Astrocyte (in vitro differentiated cells and primary cell): ENCODE measurements at regions not wholly inside any gene's neighbourhood (a gene's known extent, or its start where the extent isn't known, plus 50 kb on each side); places are given as distances from the start of the nearest gene placed in this dataset.

ENCODE experiments used
- EZH2 ChIP-seq: IDR thresholded peaks from 2 replicates; pipeline ENCODE4 v1.6.1; 2012; ENCODE audit warnings: mild to moderate bottlenecking, low read length, inconsistent platforms; ENCODE audit not compliant: insufficient read depth
- TF ChIP-seq, protein P1 (sequence below): IDR thresholded peaks from 2 replicates; pipeline ENCODE4 v1.5.1; 2011; ENCODE audit warnings: low read depth, mild to moderate bottlenecking, inconsistent platforms, low read length, moderate library complexity; ENCODE audit not compliant: insufficient read depth

DNA sequence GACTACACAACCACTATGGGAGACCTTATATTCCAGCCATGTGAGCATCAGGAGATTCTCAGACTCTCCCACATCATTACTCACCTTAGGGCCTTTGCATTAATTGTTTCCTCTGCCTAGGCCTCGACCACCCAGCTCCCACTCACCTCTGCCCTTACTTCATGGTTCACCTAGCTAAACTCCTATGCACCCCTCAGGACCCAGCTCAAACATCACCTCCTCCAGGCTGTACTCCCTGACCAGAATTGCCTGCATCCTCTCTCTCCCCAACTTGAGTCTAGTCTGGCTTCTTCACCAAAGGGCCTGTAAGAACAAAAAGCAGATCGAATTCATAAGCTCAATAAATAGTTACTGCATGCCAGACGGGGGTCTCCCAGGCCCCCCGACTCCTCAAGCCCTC, 53.1 kb upstream of the FAM174B start:
- TF ChIP-seq, protein P1, sequence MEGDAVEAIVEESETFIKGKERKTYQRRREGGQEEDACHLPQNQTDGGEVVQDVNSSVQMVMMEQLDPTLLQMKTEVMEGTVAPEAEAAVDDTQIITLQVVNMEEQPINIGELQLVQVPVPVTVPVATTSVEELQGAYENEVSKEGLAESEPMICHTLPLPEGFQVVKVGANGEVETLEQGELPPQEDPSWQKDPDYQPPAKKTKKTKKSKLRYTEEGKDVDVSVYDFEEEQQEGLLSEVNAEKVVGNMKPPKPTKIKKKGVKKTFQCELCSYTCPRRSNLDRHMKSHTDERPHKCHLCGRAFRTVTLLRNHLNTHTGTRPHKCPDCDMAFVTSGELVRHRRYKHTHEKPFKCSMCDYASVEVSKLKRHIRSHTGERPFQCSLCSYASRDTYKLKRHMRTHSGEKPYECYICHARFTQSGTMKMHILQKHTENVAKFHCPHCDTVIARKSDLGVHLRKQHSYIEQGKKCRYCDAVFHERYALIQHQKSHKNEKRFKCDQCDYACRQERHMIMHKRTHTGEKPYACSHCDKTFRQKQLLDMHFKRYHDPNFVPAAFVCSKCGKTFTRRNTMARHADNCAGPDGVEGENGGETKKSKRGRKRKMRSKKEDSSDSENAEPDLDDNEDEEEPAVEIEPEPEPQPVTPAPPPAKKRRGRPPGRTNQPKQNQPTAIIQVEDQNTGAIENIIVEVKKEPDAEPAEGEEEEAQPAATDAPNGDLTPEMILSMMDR = no peak
- TF ChIP-seq EZH2 = no peak
